WTC11 (cell line): ENCODE measurements at regions not wholly inside any gene's neighbourhood (a gene's known extent, or its start where the extent isn't known, plus 50 kb on each side); places are given as distances from the start of the nearest gene placed in this dataset.

Experiments used
- ATAC-seq: fragments of 200-7000 bp; cut with Tn5 transposase; 2 replicates; pipeline ENCODE4 v1.10.0; 2021; ENCODE audit warnings: mild to moderate bottlenecking, moderate library complexity
- CTCF ChIA-PET: fragments of 300-600 bp; sonication (Branson Sonifier 250); formaldehyde crosslinking; loops from one replicate; lab custom pipeline; 2021; ENCODE audit warnings: antibody characterized with exemption; lab: Charles Lee
- POLR2A ChIA-PET: fragments of 350-600 bp; sonication (Branson Sonifier 250); formaldehyde crosslinking; loops from one replicate; lab custom pipeline; 2021; ENCODE audit warnings: antibody characterized with exemption; lab: Charles Lee
- DNase-seq: peaks from one replicate; pipeline ENCODE4 v3.0.0; 2021; ENCODE audit warnings: low spot score
- H3K27ac Mint-ChIP-seq: 2 replicates; pipeline ENCODE4 v1.8.0; 2021; ENCODE audit warnings: mixed read lengths
- H3K27me3 Mint-ChIP-seq: 2 replicates; pipeline ENCODE4 v1.8.0; 2021; ENCODE audit warnings: low read depth, mild to moderate bottlenecking, moderate library complexity, mixed read lengths
- H3K36me3 Mint-ChIP-seq: 2 replicates; pipeline ENCODE4 v1.8.0; 2021; ENCODE audit warnings: mixed read lengths
- H3K4me1 Mint-ChIP-seq: 2 replicates; pipeline ENCODE4 v1.8.0; 2022; ENCODE audit warnings: mixed read lengths
- H3K4me3 Mint-ChIP-seq: 2 replicates; pipeline ENCODE4 v1.8.0; 2021; ENCODE audit warnings: mild to moderate bottlenecking, moderate library complexity, mixed read lengths
- H3K9me3 Mint-ChIP-seq: 2 replicates; pipeline ENCODE4 v1.8.0; 2021; ENCODE audit warnings: mixed read lengths
- ATF1 ChIP-seq: sonication (generic); formaldehyde crosslinking; IDR thresholded peaks from 2 replicates; pipeline ENCODE4 v1.8.1; 2023; ENCODE audit warnings: mild to moderate bottlenecking, moderate library complexity, missing genetic modification reagents
- CREM ChIP-seq: sonication (generic); formaldehyde crosslinking; IDR thresholded peaks from 2 replicates; pipeline ENCODE4 v1.8.1; 2022; ENCODE audit warnings: mild to moderate bottlenecking, missing genetic modification reagents, moderate library complexity
- GABPB1 ChIP-seq: sonication (generic); formaldehyde crosslinking; IDR thresholded peaks from 2 replicates; pipeline ENCODE4 v1.8.1; 2023; ENCODE audit warnings: mild to moderate bottlenecking, missing genetic modification reagents
- JAZF1 ChIP-seq: fragments of 250-450 bp; sonication (Bioruptor Pico); IDR thresholded peaks from 2 replicates; pipeline ENCODE4 v1.9.0; 2021; ENCODE audit warnings: moderate library complexity, mild to moderate bottlenecking, inconsistent platforms
- NFATC4 ChIP-seq: fragments of 250-450 bp; sonication (Bioruptor Pico); IDR thresholded peaks from 2 replicates; pipeline ENCODE4 v1.9.0; 2021; ENCODE audit warnings: mild to moderate bottlenecking
- NFE2L1 ChIP-seq: sonication (generic); formaldehyde crosslinking; IDR thresholded peaks from 2 replicates; pipeline ENCODE4 v1.8.1; 2023; ENCODE audit warnings: missing genetic modification reagents
- NFYB ChIP-seq: sonication (generic); formaldehyde crosslinking; conservative IDR thresholded peaks from 2 replicates; pipeline ENCODE4 v1.8.0; 2022; ENCODE audit warnings: low read depth, missing genetic modification reagents
- NR1H2 ChIP-seq: sonication (generic); formaldehyde crosslinking; IDR thresholded peaks from 2 replicates; pipeline ENCODE4 v1.9.0; 2021; ENCODE audit warnings: mild to moderate bottlenecking, moderate library complexity, missing genetic modification reagents
- TP53 ChIP-seq: sonication (generic); formaldehyde crosslinking; IDR thresholded peaks from 2 replicates; pipeline ENCODE4 v1.8.1; 2023; ENCODE audit warnings: mild to moderate bottlenecking, missing genetic modification reagents
- ZNF121 ChIP-seq: sonication (generic); formaldehyde crosslinking; IDR thresholded peaks from 2 replicates; pipeline ENCODE4 v1.8.0; 2023; ENCODE audit warnings: missing genetic modification reagents
- ZNF219 ChIP-seq: sonication (generic); formaldehyde crosslinking; IDR thresholded peaks from 2 replicates; pipeline ENCODE4 v1.8.0; 2023; ENCODE audit warnings: missing genetic modification reagents, mild to moderate bottlenecking, borderline replicate concordance
- ZNF416 ChIP-seq: fragments of 250-450 bp; sonication (Bioruptor Pico); IDR thresholded peaks from 2 replicates; pipeline ENCODE4 v1.9.0; 2021; ENCODE audit warnings: mild to moderate bottlenecking, inconsistent platforms
- TF ChIP-seq, protein P1 (sequence below): sonication (generic); formaldehyde crosslinking; IDR thresholded peaks from 2 replicates; pipeline ENCODE4 v1.8.1; 2023; ENCODE audit warnings: mild to moderate bottlenecking, missing genetic modification reagents, moderate library complexity
- TF ChIP-seq, protein P2 (sequence below): sonication (generic); formaldehyde crosslinking; IDR thresholded peaks from 2 replicates; pipeline ENCODE4 v1.8.1; 2022; ENCODE audit warnings: low read depth, mild to moderate bottlenecking, moderate library complexity, missing genetic modification reagents, borderline replicate concordance
- TF ChIP-seq, protein P3 (sequence below): fragments of 250-450 bp; sonication (Bioruptor Pico); IDR thresholded peaks from 2 replicates; pipeline ENCODE4 v1.9.0; 2021; ENCODE audit warnings: mild to moderate bottlenecking
- TF ChIP-seq, protein P4 (sequence below): sonication (generic); formaldehyde crosslinking; IDR thresholded peaks from 2 replicates; pipeline ENCODE4 v1.8.1; 2022; ENCODE audit warnings: missing genetic modification reagents, borderline replicate concordance
- TF ChIP-seq, protein P5 (sequence below): fragments of 250-450 bp; sonication (Bioruptor Pico); IDR thresholded peaks from 2 replicates; pipeline ENCODE4 v1.9.0; 2021; ENCODE audit warnings: moderate library complexity, mild to moderate bottlenecking, inconsistent platforms, borderline replicate concordance
- TF ChIP-seq, protein P6 (sequence below): sonication (generic); formaldehyde crosslinking; IDR thresholded peaks from 2 replicates; pipeline ENCODE4 v1.8.1; 2023; ENCODE audit warnings: mild to moderate bottlenecking, missing genetic modification reagents, borderline replicate concordance
- TF ChIP-seq, protein P7 (sequence below): sonication (generic); formaldehyde crosslinking; IDR thresholded peaks from 2 replicates; pipeline ENCODE4 v1.8.0; 2023; ENCODE audit warnings: missing genetic modification reagents, mild to moderate bottlenecking, borderline replicate concordance
- TF ChIP-seq, protein P8 (sequence below): sonication (generic); formaldehyde crosslinking; IDR thresholded peaks from 2 replicates; pipeline ENCODE4 v1.8.0; 2023; ENCODE audit warnings: missing genetic modification reagents

DNA sequence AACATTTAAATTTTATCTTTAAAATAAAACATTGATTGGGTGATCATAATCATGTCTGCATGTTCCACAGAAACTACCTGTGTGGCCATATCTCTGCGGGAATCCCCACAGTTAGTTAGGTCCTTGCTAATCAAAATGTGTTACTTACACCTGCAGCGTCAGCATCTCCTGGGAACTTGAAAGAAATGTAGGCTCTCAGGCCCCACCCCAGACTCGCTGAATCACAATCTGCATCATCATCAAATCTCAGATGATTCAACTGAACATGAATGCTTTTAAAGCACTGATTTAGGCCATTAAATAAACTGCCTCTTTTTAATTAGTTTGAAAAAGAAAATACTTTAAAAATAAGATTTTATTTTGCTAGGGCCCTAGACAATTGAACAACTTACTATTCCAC is 577.8 kb downstream of the PYDC2 start:
- DNase-seq (no peak), ATAC-seq (no peak)
- ChIA-PET POLR2A (no interaction called here), CTCF (no interaction called here)
- Mint-ChIP-seq H3K27me3 (no peaks in the 10 kb centered on the region), H3K27ac (no peak overlapping the region), H3K4me1 (peaks cover 17% of the 10 kb centered on the region), H3K9me3 (no peaks in the 10 kb centered on the region), H3K36me3 (no peaks in the 10 kb centered on the region), H3K4me3 (no peak overlapping the region)
- TF ChIP-seq ZNF416 (CRISPR knock-in tag) (no peak), GABPB1 (CRISPR knock-in tag) (no peak), JAZF1 (CRISPR knock-in tag) (no peak), TP53 (CRISPR knock-in tag) (no peak), ATF1 (CRISPR knock-in tag) (no peak), NFE2L1 (no peak), NFYB (no peak), ZNF219 (no peak), NFATC4 (no peak), NR1H2 (CRISPR knock-in tag) (no peak)
- TF ChIP-seq, protein P1, sequence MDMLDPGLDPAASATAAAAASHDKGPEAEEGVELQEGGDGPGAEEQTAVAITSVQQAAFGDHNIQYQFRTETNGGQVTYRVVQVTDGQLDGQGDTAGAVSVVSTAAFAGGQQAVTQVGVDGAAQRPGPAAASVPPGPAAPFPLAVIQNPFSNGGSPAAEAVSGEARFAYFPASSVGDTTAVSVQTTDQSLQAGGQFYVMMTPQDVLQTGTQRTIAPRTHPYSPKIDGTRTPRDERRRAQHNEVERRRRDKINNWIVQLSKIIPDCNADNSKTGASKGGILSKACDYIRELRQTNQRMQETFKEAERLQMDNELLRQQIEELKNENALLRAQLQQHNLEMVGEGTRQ (CRISPR knock-in tag), result no peak
- TF ChIP-seq, protein P2, sequence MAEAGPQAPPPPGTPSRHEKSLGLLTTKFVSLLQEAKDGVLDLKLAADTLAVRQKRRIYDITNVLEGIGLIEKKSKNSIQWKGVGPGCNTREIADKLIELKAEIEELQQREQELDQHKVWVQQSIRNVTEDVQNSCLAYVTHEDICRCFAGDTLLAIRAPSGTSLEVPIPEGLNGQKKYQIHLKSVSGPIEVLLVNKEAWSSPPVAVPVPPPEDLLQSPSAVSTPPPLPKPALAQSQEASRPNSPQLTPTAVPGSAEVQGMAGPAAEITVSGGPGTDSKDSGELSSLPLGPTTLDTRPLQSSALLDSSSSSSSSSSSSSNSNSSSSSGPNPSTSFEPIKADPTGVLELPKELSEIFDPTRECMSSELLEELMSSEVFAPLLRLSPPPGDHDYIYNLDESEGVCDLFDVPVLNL (CRISPR knock-in tag), result no peak
- TF ChIP-seq, protein P3, sequence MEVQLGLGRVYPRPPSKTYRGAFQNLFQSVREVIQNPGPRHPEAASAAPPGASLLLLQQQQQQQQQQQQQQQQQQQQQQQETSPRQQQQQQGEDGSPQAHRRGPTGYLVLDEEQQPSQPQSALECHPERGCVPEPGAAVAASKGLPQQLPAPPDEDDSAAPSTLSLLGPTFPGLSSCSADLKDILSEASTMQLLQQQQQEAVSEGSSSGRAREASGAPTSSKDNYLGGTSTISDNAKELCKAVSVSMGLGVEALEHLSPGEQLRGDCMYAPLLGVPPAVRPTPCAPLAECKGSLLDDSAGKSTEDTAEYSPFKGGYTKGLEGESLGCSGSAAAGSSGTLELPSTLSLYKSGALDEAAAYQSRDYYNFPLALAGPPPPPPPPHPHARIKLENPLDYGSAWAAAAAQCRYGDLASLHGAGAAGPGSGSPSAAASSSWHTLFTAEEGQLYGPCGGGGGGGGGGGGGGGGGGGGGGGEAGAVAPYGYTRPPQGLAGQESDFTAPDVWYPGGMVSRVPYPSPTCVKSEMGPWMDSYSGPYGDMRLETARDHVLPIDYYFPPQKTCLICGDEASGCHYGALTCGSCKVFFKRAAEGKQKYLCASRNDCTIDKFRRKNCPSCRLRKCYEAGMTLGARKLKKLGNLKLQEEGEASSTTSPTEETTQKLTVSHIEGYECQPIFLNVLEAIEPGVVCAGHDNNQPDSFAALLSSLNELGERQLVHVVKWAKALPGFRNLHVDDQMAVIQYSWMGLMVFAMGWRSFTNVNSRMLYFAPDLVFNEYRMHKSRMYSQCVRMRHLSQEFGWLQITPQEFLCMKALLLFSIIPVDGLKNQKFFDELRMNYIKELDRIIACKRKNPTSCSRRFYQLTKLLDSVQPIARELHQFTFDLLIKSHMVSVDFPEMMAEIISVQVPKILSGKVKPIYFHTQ, result no peak
- TF ChIP-seq, protein P4, sequence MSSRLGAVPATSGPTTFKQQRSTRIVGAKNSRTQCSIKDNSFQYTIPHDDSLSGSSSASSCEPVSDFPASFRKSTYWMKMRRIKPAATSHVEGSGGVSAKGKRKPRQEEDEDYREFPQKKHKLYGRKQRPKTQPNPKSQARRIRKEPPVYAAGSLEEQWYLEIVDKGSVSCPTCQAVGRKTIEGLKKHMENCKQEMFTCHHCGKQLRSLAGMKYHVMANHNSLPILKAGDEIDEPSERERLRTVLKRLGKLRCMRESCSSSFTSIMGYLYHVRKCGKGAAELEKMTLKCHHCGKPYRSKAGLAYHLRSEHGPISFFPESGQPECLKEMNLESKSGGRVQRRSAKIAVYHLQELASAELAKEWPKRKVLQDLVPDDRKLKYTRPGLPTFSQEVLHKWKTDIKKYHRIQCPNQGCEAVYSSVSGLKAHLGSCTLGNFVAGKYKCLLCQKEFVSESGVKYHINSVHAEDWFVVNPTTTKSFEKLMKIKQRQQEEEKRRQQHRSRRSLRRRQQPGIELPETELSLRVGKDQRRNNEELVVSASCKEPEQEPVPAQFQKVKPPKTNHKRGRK (CRISPR knock-in tag), result no peak
- TF ChIP-seq, protein P5, sequence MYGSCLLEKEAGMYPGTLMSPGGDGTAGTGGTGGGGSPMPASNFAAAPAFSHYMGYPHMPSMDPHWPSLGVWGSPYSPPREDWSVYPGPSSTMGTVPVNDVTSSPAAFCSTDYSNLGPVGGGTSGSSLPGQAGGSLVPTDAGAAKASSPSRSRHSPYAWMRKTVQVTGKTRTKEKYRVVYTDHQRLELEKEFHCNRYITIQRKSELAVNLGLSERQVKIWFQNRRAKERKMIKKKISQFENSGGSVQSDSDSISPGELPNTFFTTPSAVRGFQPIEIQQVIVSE (CRISPR knock-in tag), result no peak
- TF ChIP-seq, all 79 proteins: peak for 0

DNA sequence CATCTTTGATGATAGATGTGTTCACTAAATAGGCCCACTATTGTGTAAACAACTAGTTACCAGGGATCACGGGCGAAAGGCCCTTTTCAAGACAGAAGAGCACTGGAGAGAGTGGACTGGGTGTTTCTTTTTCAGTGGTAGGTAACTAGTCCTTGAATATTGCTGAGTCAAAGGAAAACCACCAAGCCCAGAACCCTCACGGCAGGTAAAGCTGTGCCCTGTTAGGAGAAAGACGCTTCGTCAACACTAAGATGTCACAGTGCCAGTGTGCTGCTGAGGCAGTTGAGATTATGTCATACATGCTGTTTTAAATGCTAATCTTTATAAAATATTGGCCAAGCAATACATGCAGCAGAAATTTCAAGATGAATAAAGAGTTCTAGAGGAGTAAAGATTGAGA is 578.6 kb downstream of the PYDC2 start:
- H3K4me3 Mint-ChIP-seq, result no peak overlapping the region
- POLR2A ChIA-PET, result no interaction called here
- peaks cover 17% of the 10 kb centered on the region for H3K4me1 Mint-ChIP-seq
- peaks cover 4% of the 10 kb centered on the region for H3K9me3 Mint-ChIP-seq
- no peaks in the 10 kb centered on the region for H3K36me3 Mint-ChIP-seq
- ATAC-seq (no peak), DNase-seq (no peak)
- no peak overlapping the region for H3K27ac Mint-ChIP-seq
- CTCF ChIA-PET, result no interaction called here
- no peaks in the 10 kb centered on the region for H3K27me3 Mint-ChIP-seq
- TF ChIP-seq, protein P6, sequence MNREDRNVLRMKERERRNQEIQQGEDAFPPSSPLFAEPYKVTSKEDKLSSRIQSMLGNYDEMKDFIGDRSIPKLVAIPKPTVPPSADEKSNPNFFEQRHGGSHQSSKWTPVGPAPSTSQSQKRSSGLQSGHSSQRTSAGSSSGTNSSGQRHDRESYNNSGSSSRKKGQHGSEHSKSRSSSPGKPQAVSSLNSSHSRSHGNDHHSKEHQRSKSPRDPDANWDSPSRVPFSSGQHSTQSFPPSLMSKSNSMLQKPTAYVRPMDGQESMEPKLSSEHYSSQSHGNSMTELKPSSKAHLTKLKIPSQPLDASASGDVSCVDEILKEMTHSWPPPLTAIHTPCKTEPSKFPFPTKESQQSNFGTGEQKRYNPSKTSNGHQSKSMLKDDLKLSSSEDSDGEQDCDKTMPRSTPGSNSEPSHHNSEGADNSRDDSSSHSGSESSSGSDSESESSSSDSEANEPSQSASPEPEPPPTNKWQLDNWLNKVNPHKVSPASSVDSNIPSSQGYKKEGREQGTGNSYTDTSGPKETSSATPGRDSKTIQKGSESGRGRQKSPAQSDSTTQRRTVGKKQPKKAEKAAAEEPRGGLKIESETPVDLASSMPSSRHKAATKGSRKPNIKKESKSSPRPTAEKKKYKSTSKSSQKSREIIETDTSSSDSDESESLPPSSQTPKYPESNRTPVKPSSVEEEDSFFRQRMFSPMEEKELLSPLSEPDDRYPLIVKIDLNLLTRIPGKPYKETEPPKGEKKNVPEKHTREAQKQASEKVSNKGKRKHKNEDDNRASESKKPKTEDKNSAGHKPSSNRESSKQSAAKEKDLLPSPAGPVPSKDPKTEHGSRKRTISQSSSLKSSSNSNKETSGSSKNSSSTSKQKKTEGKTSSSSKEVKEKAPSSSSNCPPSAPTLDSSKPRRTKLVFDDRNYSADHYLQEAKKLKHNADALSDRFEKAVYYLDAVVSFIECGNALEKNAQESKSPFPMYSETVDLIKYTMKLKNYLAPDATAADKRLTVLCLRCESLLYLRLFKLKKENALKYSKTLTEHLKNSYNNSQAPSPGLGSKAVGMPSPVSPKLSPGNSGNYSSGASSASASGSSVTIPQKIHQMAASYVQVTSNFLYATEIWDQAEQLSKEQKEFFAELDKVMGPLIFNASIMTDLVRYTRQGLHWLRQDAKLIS, result no peak
- no peak for TF ChIP-seq ZNF121
- TF ChIP-seq, protein P7, sequence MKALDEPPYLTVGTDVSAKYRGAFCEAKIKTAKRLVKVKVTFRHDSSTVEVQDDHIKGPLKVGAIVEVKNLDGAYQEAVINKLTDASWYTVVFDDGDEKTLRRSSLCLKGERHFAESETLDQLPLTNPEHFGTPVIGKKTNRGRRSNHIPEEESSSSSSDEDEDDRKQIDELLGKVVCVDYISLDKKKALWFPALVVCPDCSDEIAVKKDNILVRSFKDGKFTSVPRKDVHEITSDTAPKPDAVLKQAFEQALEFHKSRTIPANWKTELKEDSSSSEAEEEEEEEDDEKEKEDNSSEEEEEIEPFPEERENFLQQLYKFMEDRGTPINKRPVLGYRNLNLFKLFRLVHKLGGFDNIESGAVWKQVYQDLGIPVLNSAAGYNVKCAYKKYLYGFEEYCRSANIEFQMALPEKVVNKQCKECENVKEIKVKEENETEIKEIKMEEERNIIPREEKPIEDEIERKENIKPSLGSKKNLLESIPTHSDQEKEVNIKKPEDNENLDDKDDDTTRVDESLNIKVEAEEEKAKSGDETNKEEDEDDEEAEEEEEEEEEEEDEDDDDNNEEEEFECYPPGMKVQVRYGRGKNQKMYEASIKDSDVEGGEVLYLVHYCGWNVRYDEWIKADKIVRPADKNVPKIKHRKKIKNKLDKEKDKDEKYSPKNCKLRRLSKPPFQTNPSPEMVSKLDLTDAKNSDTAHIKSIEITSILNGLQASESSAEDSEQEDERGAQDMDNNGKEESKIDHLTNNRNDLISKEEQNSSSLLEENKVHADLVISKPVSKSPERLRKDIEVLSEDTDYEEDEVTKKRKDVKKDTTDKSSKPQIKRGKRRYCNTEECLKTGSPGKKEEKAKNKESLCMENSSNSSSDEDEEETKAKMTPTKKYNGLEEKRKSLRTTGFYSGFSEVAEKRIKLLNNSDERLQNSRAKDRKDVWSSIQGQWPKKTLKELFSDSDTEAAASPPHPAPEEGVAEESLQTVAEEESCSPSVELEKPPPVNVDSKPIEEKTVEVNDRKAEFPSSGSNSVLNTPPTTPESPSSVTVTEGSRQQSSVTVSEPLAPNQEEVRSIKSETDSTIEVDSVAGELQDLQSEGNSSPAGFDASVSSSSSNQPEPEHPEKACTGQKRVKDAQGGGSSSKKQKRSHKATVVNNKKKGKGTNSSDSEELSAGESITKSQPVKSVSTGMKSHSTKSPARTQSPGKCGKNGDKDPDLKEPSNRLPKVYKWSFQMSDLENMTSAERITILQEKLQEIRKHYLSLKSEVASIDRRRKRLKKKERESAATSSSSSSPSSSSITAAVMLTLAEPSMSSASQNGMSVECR (CRISPR knock-in tag), result no peak
- TF ChIP-seq CREM, result no peak
- TF ChIP-seq ZNF416 (CRISPR knock-in tag), result no peak
- TF ChIP-seq, protein P8, sequence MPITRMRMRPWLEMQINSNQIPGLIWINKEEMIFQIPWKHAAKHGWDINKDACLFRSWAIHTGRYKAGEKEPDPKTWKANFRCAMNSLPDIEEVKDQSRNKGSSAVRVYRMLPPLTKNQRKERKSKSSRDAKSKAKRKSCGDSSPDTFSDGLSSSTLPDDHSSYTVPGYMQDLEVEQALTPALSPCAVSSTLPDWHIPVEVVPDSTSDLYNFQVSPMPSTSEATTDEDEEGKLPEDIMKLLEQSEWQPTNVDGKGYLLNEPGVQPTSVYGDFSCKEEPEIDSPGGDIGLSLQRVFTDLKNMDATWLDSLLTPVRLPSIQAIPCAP (CRISPR knock-in tag), result no peak
- no peak for TF ChIP-seq ATF1 (CRISPR knock-in tag)
